Brain microvascular endothelial cell (primary cell): ENCODE measurements at regions not wholly inside any gene's neighbourhood (a gene's known extent, or its start where the extent isn't known, plus 50 kb on each side); places are given as distances from the start of the nearest gene placed in this dataset.

Source experiments
- DNase-seq: peaks from one replicate; pipeline ENCODE4 v3.0.0-alpha.2; 2020
- H3K27ac ChIP-seq: fragments of 250-450 bp; sonication (Bioruptor Pico); 2 replicates; pipeline ENCODE4 v1.5.1; 2020; ENCODE audit warnings: mild to moderate bottlenecking, moderate library complexity
- H3K27me3 ChIP-seq: fragments of 250-450 bp; sonication (Bioruptor Pico); replicated peaks from 2 replicates; pipeline ENCODE4 v1.5.1; 2020; ENCODE audit warnings: mild to moderate bottlenecking
- H3K36me3 ChIP-seq: fragments of 250-450 bp; sonication (Bioruptor Pico); replicated peaks from 2 replicates; pipeline ENCODE4 v1.5.1; 2020; ENCODE audit warnings: mild to moderate bottlenecking
- H3K4me3 ChIP-seq: 2 replicates; pipeline ENCODE4 v1.5.1; 2011; ENCODE audit warnings: low read depth, mild to moderate bottlenecking, control low read depth, low read length, moderate library complexity
- CTCF ChIP-seq: IDR thresholded peaks from 2 replicates; pipeline ENCODE4 v1.5.1; 2011; ENCODE audit warnings: low read depth, mild to moderate bottlenecking, moderate library complexity, low read length, control low read depth, inconsistent platforms; ENCODE audit errors: missing control alignments
- in situ Hi-C: cut with HindIII; loops from 2 replicates; pipeline ENCODE4 v1.10.0; 2017; ENCODE audit warnings: low sequenced_read_pairs, low pct_ligation_motif_present

- no peak overlapping the region for H3K4me3 ChIP-seq
- H3K27me3 ChIP-seq = no peaks in the 10 kb centered on the region
- H3K36me3 ChIP-seq = no peaks in the 10 kb centered on the region
- no peak for TF ChIP-seq CTCF
- no peak overlapping the region for H3K27ac ChIP-seq
- no peak for DNase-seq
- in situ Hi-C loops = no loop called here
These were observed 144.9 kb upstream of the ZNF507 start for GRCh38 chr19:32200312-32201038.

- no peak overlapping the region for H3K4me3 ChIP-seq
- no peak for TF ChIP-seq CTCF
- in situ Hi-C loops = no loop called here
- DNase-seq = no peak
- H3K36me3 ChIP-seq = no peaks in the 10 kb centered on the region
- no peaks in the 10 kb centered on the region for H3K27me3 ChIP-seq
- no peak overlapping the region for H3K27ac ChIP-seq
These were observed 144.2 kb upstream of the ZNF507 start for GRCh38 chr19:32201211-32201610.

GRCh38 chr19:32201636-32202051, 143.8 kb upstream of the ZNF507 start:
- in situ Hi-C loops = no loop called here
- Histone ChIP-seq H3K27ac (no peak overlapping the region), H3K27me3 (no peaks in the 10 kb centered on the region), H3K4me3 (no peak overlapping the region), H3K36me3 (no peaks in the 10 kb centered on the region)
- TF ChIP-seq CTCF = no peak
- peak; percentile 2 for DNase-seq

- DNase-seq = no peak
- Histone ChIP-seq H3K4me3 (no peak overlapping the region), H3K36me3 (no peaks in the 10 kb centered on the region), H3K27me3 (no peaks in the 10 kb centered on the region), H3K27ac (no peak overlapping the region)
- no peak for TF ChIP-seq CTCF
- in situ Hi-C loops = no loop called here
These were observed 143.2 kb upstream of the ZNF507 start for GRCh38 chr19:32202244-32202643.

GRCh38 chr19:32203161-32203560, 142.2 kb upstream of the ZNF507 start:
- DNase-seq = no peak
- no peak overlapping the region for H3K27ac ChIP-seq
- H3K27me3 ChIP-seq = no peaks in the 10 kb centered on the region
- no peak overlapping the region for H3K4me3 ChIP-seq
- TF ChIP-seq CTCF = no peak
- H3K36me3 ChIP-seq = no peaks in the 10 kb centered on the region
- in situ Hi-C loops = no loop called here

- in situ Hi-C loops = no loop called here
- Histone ChIP-seq H3K27me3 (no peaks in the 10 kb centered on the region), H3K27ac (no peak overlapping the region), H3K36me3 (no peaks in the 10 kb centered on the region), H3K4me3 (no peak overlapping the region)
- no peak for TF ChIP-seq CTCF
- DNase-seq = no peak
These were observed 139.3 kb upstream of the ZNF507 start for GRCh38 chr19:32206065-32206464.
